Heart left ventricle (tissue), 16 donors: ENCODE measurements at regions not wholly inside any gene's neighbourhood (a gene's known extent, or its start where the extent isn't known, plus 50 kb on each side); places are given as distances from the start of the nearest gene placed in this dataset.
A peak's percentile ranks its signal among the peaks of the same experiment; 100 is the strongest.

Source experiments
- ATAC-seq, 4 donors: fragments of 200-7000 bp; cut with Tn5 transposase; one replicate each; pipeline ENCODE4 v1.9.1; 2020 to 2022; ENCODE audit warnings: moderate library complexity in 4 of 4, mild to moderate bottlenecking in 3 of 4, moderate number of reproducible peaks in 1 of 4
- DNase-seq, 5 donors: peaks; one replicate each; pipeline ENCODE4 v3.0.0-alpha.2; 2020
- H3K27ac ChIP-seq, 12 donors: fragments of 200-600 bp; sonication (generic) in 4 of 12; one replicate each; pipeline versions ENCODE4 v1.5.0 to v1.8.0; 2016 to 2022; ENCODE audit warnings: mild to moderate bottlenecking in 2 of 12
- H3K27me3 ChIP-seq, 9 donors: fragments of 200-600 bp; sonication (generic) in 2 of 9; one replicate each; pipeline versions ENCODE4 v1.5.1 to v1.8.0; 2016 to 2022; ENCODE audit warnings: mild to moderate bottlenecking in 3 of 9
- H3K36me3 ChIP-seq, 9 donors: fragments of 200-600 bp; sonication (generic) in 2 of 9; one replicate each; pipeline versions ENCODE4 v1.5.0 to v1.8.0; 2018 to 2022; ENCODE audit warnings: mild to moderate bottlenecking in 2 of 9
- H3K4me1 ChIP-seq, 12 donors: fragments of 200-600 bp; sonication (generic) in 4 of 12; one replicate each; pipeline versions ENCODE4 v1.5.0 to v1.8.0; 2016 to 2022; ENCODE audit warnings: mild to moderate bottlenecking in 3 of 12
- H3K4me3 ChIP-seq, 12 donors: fragments of 200-600 bp; sonication (generic) in 4 of 12; one replicate each; pipeline versions ENCODE4 v1.5.0 to v1.8.0; 2017 to 2022; ENCODE audit warnings: mild to moderate bottlenecking in 9 of 12, moderate library complexity in 4 of 12
- H3K9me3 ChIP-seq, 12 donors: fragments of 200-600 bp; sonication (generic) in 4 of 12; one replicate each; pipeline versions ENCODE4 v1.5.0 to v1.8.0; 2016 to 2022; ENCODE audit warnings: mild to moderate bottlenecking in 1 of 12
- CTCF ChIP-seq, 12 donors: fragments of 200-600 bp; sonication (generic) in 4 of 12; IDR thresholded peaks; one replicate each; pipeline versions ENCODE4 v1.5.0 to v1.8.0; 2018 to 2022; ENCODE audit warnings: antibody characterized with exemption in 12 of 12, mild to moderate bottlenecking in 5 of 12
- POLR2A ChIP-seq, 2 donors: fragments of 450-650 bp; IDR thresholded peaks; one replicate each; pipeline ENCODE4 v1.6.1; 2017; ENCODE audit warnings: antibody characterized with exemption in 2 of 2, mild to moderate bottlenecking in 2 of 2, moderate library complexity in 2 of 2
- WGBS, 4 donors: extraction: QIAGEN DNeasy Blood & Tissue Kit in 2 of 4; methylation state at CpG; one replicate each; pipeline versions ENCODE4 v1.1.5 to v1.1.7; 2013 to 2018; 5-methylcytosine and 5-hydroxymethylcytosine counted together
- intact Hi-C, 10 donors: fragments of 100-400 bp; cut with DNase I; formaldehyde crosslinking; loops; one replicate each; pipeline versions ENCODE4 v1.11.1 to v1.14.2; 2022
- donor health status: ischemic (EF 13 %, LVEDD 7.1; RV severe dilation, severe dysfunction).
- donor health status: healthy with polysubstance abuse.
- donor health status: DM: no; HTN: yes; CAD: no.
- donor health status: DM: no; HTN: no; CAD: no.
- donor health status: ischemic (EF 25% LVEDD 6.9; RV normal size, moderate dysfunction).
- donor health status: ischemic (EF 25% LVEDD 5.7; RV mildly dilated, moderate dysfunction).
- donor health status: healthy.
- donor health status: DM: yes; HTN: yes; CAD: no.
- donor health status: ischemic (EF 35%, LVEDD 5.7; RV mildly dilated, moderate dysfunction).
- donor health status: nonischemic (EF 11% LVEDD 7.7; RV severe dilation, severe dysfunction).
- donor health status: DM: yes; HTN: yes; CAD: no.
- donor health status: PGD.
- donor health status: ischemic (EF 29% LVEDD 5.4; RV normal size, mild dysfunction).
- donor health status: nonischemic (EF 23%, LVEDD 6.1; RV moderate dilation, normal function).

- ATAC-seq: no peak
- intact Hi-C loops: loop anchor here in 1 of 10 donors (5.0 kb wide), 1 partner anchor 132 kb away; the partner anchor contains the start of gene MYLIP
- peak overlapping the region in 11 of 12 donors; percentile 11 to 82 (median 49) for H3K27ac ChIP-seq
These were observed 133.4 kb upstream of the MYLIP start for GRCh38 chr6:15995493-15995892.

DNA sequence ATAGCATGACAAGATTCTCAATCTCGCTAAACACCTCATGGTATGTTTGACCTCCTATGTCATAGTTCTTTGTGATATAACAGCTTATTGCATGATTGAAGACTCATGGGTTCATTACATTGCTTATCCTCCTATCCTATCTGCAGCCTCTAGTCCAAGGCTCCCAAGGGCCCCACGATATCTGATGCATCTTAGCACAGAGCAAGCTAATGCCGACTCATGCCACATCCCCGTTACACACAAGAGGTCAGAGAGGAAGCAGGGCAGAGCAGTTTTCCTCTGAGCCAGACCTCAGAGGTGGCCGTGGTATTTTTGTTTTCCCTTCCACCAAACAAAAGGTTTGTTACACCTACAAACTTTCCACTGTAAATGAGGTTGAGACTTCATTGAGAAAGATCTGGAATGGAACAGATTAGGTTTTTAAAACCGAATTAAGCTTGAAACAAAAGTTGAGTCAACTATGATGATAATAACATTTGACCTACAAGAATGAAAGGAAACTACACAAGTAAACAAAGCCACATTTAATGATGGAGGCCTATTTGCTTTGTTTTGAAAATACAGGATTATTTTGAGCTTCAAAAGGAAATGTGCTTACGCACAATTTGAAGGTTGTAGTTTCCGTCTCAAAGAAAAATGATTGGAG lies 133.9 kb upstream of the MYLIP start:
- Histone ChIP-seq H3K9me3 (no peaks in the 10 kb centered on the region), H3K4me3 (no peak overlapping the region), H3K27ac (peak overlapping the region in 9 of 12 donors; percentile 11 to 82 (median 55)), H3K36me3 (no peaks in the 10 kb centered on the region), H3K27me3 (no peaks in the 10 kb centered on the region), H3K4me1 (peaks cover 0 to 25% (median 9%) of the 10 kb centered on the region in 12 donors)
- ATAC-seq: peak in 1 of 4 donors; percentile 81
- TF ChIP-seq POLR2A (IDR thresholded peaks at IDR 0.05) (no peak), CTCF (IDR thresholded peaks at IDR 0.05) (no peak)
- 61 to 73% (median 64%) methylated on average over 8 of the region's 8 CpGs for WGBS, 4 donors
- intact Hi-C loops: loop anchor here in 1 of 10 donors (5.0 kb wide), 1 partner anchor 132 kb away; the partner anchor contains the start of gene MYLIP
- DNase-seq: no peak

More at GRCh38 chr6:15995493-15995892, 133.4 kb upstream of the MYLIP start:
- H3K4me3 ChIP-seq: no peak overlapping the region
- H3K9me3 ChIP-seq: no peaks in the 10 kb centered on the region
- 52 to 80% (median 70%) methylated on average over 2 of the region's 2 CpGs for WGBS, 4 donors
- no peaks in the 10 kb centered on the region for H3K36me3 ChIP-seq
- TF ChIP-seq POLR2A (IDR thresholded peaks at IDR 0.05): no peak
- no peaks in the 10 kb centered on the region for H3K27me3 ChIP-seq
- H3K4me1 ChIP-seq: peaks cover 0 to 25% (median 9%) of the 10 kb centered on the region in 12 donors
- no peak for DNase-seq

DNA sequence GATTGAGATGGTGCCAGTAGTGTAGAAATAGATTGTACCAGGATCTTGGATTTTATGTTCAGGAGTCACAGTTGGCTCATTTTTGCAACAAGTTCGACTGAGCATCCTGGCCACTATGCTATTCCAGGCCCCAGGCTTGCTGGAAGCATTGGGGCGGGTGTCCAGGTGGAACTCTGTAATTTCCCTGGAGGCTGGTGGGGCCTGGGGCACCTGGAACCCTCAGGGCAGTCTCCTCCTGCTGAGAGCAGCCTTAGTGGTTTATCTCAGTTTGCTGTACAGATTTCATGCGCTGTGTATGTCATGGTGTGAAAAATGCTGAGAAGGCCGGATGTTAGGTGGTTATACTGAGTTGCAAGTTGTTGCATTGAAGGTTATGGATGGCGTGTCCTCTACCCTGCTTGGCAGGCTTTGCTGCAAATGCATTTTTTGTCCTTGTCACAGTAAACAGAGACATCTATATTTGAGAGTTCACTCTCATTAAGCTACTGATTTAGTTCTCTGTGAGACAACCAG lies 135.1 kb upstream of the MYLIP start:
- DNase-seq (no peak), ATAC-seq (no peak)
- H3K4me1 ChIP-seq: peaks cover 0 to 25% (median 9%) of the 10 kb centered on the region in 12 donors
- no peaks in the 10 kb centered on the region for H3K9me3 ChIP-seq
- WGBS, 4 donors: 96 to 97% (median 96%) methylated on average over 3 to 5 of the region's 5 CpGs
- H3K27me3 ChIP-seq: no peaks in the 10 kb centered on the region
- no peaks in the 10 kb centered on the region for H3K36me3 ChIP-seq
- peak overlapping the region in 1 of 12 donors; percentile 4 for H3K27ac ChIP-seq
- intact Hi-C loops: no loop called here
- TF ChIP-seq POLR2A (IDR thresholded peaks at IDR 0.05) (no peak), CTCF (IDR thresholded peaks at IDR 0.05) (no peak)
- H3K4me3 ChIP-seq: no peak overlapping the region

DNA sequence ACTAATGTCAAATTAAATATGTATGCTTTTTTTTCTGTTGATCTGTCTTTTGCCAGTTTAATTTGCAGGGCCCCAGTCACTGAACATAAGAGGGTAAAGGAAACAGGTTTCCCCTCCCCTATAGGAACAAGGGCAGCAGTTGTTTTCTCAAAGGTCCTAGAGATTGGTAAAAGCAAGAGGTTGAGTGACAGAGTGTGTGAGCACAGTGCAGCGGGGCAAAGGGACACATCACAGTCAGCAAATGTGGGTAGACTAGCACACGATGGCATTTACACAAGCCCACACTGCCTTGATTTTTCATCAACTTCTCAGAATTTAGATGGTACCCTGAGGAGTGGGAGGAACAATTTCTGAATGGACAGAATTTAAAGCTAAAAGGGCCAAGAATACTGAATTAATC lies 138.7 kb upstream of the MYLIP start:
- no peaks in the 10 kb centered on the region for H3K27me3 ChIP-seq
- ATAC-seq: no peak
- DNase-seq: no peak

More for the DNA sequence above, 138.7 kb upstream of the MYLIP start:
- intact Hi-C loops: no loop called here
- 89 to 97% (median 94%) methylated on average over 2 of the region's 2 CpGs for WGBS, 4 donors
- no peak overlapping the region for H3K27ac ChIP-seq
- H3K4me3 ChIP-seq: no peak overlapping the region
- H3K4me1 ChIP-seq: peaks cover 0 to 11% (median 0%) of the 10 kb centered on the region in 12 donors
- TF ChIP-seq POLR2A (IDR thresholded peaks at IDR 0.05) (no peak), CTCF (IDR thresholded peaks at IDR 0.05) (no peak)
- H3K9me3 ChIP-seq: no peaks in the 10 kb centered on the region
- no peaks in the 10 kb centered on the region for H3K36me3 ChIP-seq
